Activated CD8-positive, alpha-beta T cell treated with anti-CD3 and anti-CD28 coated beads, Interleukin-2, amount 10 ng/mL, durations not matched to agents 7 days and 5 days (primary cell): ENCODE measurements at regions not wholly inside any gene's neighbourhood (a gene's known extent, or its start where the extent isn't known, plus 50 kb on each side); places are given as distances from the start of the nearest gene placed in this dataset.
"Not testable (repeated sequence)": the region's sequence is repeated elsewhere in the genome, so short reads cannot be mapped to it uniquely, and the experiment has no call there.

Source experiments
- ATAC-seq: fragments of 150-1000 bp; cut with Tn5 transposase; one replicate; pipeline ENCODE4 v1.10.0; 2021; ENCODE audit warnings: moderate library complexity
- CTCF ChIA-PET: fragments of 350-600 bp; sonication (Branson Sonifier 250); formaldehyde crosslinking; loops from one replicate; lab custom pipeline; 2021; ENCODE audit warnings: antibody characterized with exemption; lab: Charles Lee
- POLR2A ChIA-PET: fragments of 350-600 bp; sonication (Branson Sonifier 250); formaldehyde crosslinking; loops from one replicate; lab custom pipeline; 2021; ENCODE audit warnings: antibody characterized with exemption; lab: Charles Lee
- DNase-seq: peaks from one replicate; pipeline ENCODE4 v3.0.0-alpha.2; 2020
- H3K27ac Mint-ChIP-seq: one replicate; pipeline ENCODE4 v1.8.0; 2021; ENCODE audit warnings: mild to moderate bottlenecking, mixed read lengths
- H3K27me3 Mint-ChIP-seq: one replicate; pipeline ENCODE4 v1.8.0; 2021; ENCODE audit warnings: low read depth, mixed read lengths
- H3K36me3 Mint-ChIP-seq: one replicate; pipeline ENCODE4 v1.8.0; 2021; ENCODE audit warnings: low read depth, mixed read lengths
- H3K4me1 Mint-ChIP-seq: one replicate; pipeline ENCODE4 v1.8.0; 2021; ENCODE audit warnings: low read depth, mixed read lengths
- H3K4me3 Mint-ChIP-seq: one replicate; pipeline ENCODE4 v1.8.0; 2021; ENCODE audit warnings: mild to moderate bottlenecking, mixed read lengths
- H3K9me3 Mint-ChIP-seq: one replicate; pipeline ENCODE4 v1.8.0; 2022; ENCODE audit warnings: mixed read lengths; ENCODE audit not compliant: insufficient read depth

GRCh38 chr17:71019699-71020098, 850.4 kb downstream of the KCNJ2 start:
- ATAC-seq (no peak), DNase-seq (no peak)
- H3K27ac Mint-ChIP-seq, result no peak overlapping the region
- no peaks in the 10 kb centered on the region for H3K36me3 Mint-ChIP-seq
- no peaks in the 10 kb centered on the region for H3K27me3 Mint-ChIP-seq
- ChIA-PET POLR2A (no interaction called here), CTCF (no interaction called here)
- peaks cover 8% of the 10 kb centered on the region for H3K9me3 Mint-ChIP-seq
- H3K4me1 Mint-ChIP-seq, result no peaks in the 10 kb centered on the region
- H3K4me3 Mint-ChIP-seq, result no peak overlapping the region

- Mint-ChIP-seq H3K9me3 (peaks cover 5% of the 10 kb centered on the region), H3K4me1 (no peaks in the 10 kb centered on the region), H3K27me3 (no peaks in the 10 kb centered on the region), H3K36me3 (no peaks in the 10 kb centered on the region), H3K4me3 (no peak overlapping the region), H3K27ac (no peak overlapping the region)
- ChIA-PET POLR2A (no interaction called here), CTCF (no interaction called here)
- DNase-seq, result no peak
- ATAC-seq, result no peak
Observed at GRCh38 chr17:71022758-71023157, 853.4 kb downstream of the KCNJ2 start.

- POLR2A ChIA-PET, result no interaction called here
- Mint-ChIP-seq H3K4me3 (no peak overlapping the region), H3K27ac (no peak overlapping the region), H3K36me3 (no peaks in the 10 kb centered on the region), H3K4me1 (no peaks in the 10 kb centered on the region), H3K9me3 (peaks cover 3% of the 10 kb centered on the region), H3K27me3 (no peaks in the 10 kb centered on the region)
- ATAC-seq (no peak), DNase-seq (no peak)
- CTCF ChIA-PET, result no interaction called here
Observed at GRCh38 chr17:71023249-71024030, 854.1 kb downstream of the KCNJ2 start.

- ChIA-PET POLR2A (no interaction called here), CTCF (no interaction called here)
- Mint-ChIP-seq H3K4me1 (no peaks in the 10 kb centered on the region), H3K9me3 (peaks cover 3% of the 10 kb centered on the region), H3K4me3 (no peak overlapping the region), H3K27me3 (no peaks in the 10 kb centered on the region), H3K36me3 (no peaks in the 10 kb centered on the region), H3K27ac (no peak overlapping the region)
- ATAC-seq (no peak), DNase-seq (no peak)
Observed at GRCh38 chr17:71024172-71024571, 854.8 kb downstream of the KCNJ2 start.

- no peaks in the 10 kb centered on the region for H3K4me1 Mint-ChIP-seq
- ChIA-PET CTCF (no interaction called here), POLR2A (no interaction called here)
- H3K27ac Mint-ChIP-seq, result no peak overlapping the region
- no peaks in the 10 kb centered on the region for H3K36me3 Mint-ChIP-seq
- ATAC-seq, result no peak
- DNase-seq, result no peak
- no peaks in the 10 kb centered on the region for H3K27me3 Mint-ChIP-seq
- H3K9me3 Mint-ChIP-seq, result peaks cover 3% of the 10 kb centered on the region
- no peak overlapping the region for H3K4me3 Mint-ChIP-seq
Observed at GRCh38 chr17:71024969-71025368, 855.6 kb downstream of the KCNJ2 start.

GRCh38 chr17:71029246-71029645, 859.9 kb downstream of the KCNJ2 start:
- Mint-ChIP-seq H3K36me3 (no peaks in the 10 kb centered on the region), H3K27me3 (no peaks in the 10 kb centered on the region)
- POLR2A ChIA-PET, result no interaction called here

GRCh38 chr17:71031286-71031685, 862.0 kb downstream of the KCNJ2 start:
- POLR2A ChIA-PET, CTCF ChIA-PET, DNase-seq, H3K36me3 Mint-ChIP-seq, H3K4me3 Mint-ChIP-seq, ATAC-seq, H3K4me1 Mint-ChIP-seq, H3K9me3 Mint-ChIP-seq, H3K27me3 Mint-ChIP-seq, H3K27ac Mint-ChIP-seq: not testable (repeated sequence)

More at GRCh38 chr17:71029246-71029645, 859.9 kb downstream of the KCNJ2 start:
- ATAC-seq (no peak), DNase-seq (no peak)
- Mint-ChIP-seq H3K27ac (no peak overlapping the region), H3K4me3 (no peak overlapping the region), H3K9me3 (peaks cover 8% of the 10 kb centered on the region), H3K4me1 (no peaks in the 10 kb centered on the region)
- CTCF ChIA-PET, result no interaction called here

GRCh38 chr17:71032746-71033273, 863.5 kb downstream of the KCNJ2 start:
- no peak overlapping the region for H3K27ac Mint-ChIP-seq
- H3K36me3 Mint-ChIP-seq, result no peaks in the 10 kb centered on the region
- CTCF ChIA-PET, result no interaction called here
- no peaks in the 10 kb centered on the region for H3K27me3 Mint-ChIP-seq
- H3K4me3 Mint-ChIP-seq, result no peak overlapping the region
- peaks cover 8% of the 10 kb centered on the region for H3K9me3 Mint-ChIP-seq
- POLR2A ChIA-PET, result no interaction called here
- ATAC-seq, result no peak
- H3K4me1 Mint-ChIP-seq, result no peaks in the 10 kb centered on the region
- DNase-seq, result no peak

GRCh38 chr17:71033336-71033735, 864.0 kb downstream of the KCNJ2 start:
- no peaks in the 10 kb centered on the region for H3K4me1 Mint-ChIP-seq
- DNase-seq, result no peak
- H3K27ac Mint-ChIP-seq, result no peak overlapping the region
- ChIA-PET CTCF (no interaction called here), POLR2A (no interaction called here)
- no peak overlapping the region for H3K4me3 Mint-ChIP-seq
- peaks cover 5% of the 10 kb centered on the region for H3K9me3 Mint-ChIP-seq
- ATAC-seq, result no peak
- no peaks in the 10 kb centered on the region for H3K27me3 Mint-ChIP-seq
- H3K36me3 Mint-ChIP-seq, result no peaks in the 10 kb centered on the region

GRCh38 chr17:71035226-71035625, 865.9 kb downstream of the KCNJ2 start:
- ChIA-PET CTCF (no interaction called here), POLR2A (no interaction called here)
- ATAC-seq (no peak), DNase-seq (no peak)
- no peak overlapping the region for H3K27ac Mint-ChIP-seq
- no peak overlapping the region for H3K4me3 Mint-ChIP-seq
- H3K4me1 Mint-ChIP-seq, result no peaks in the 10 kb centered on the region
- no peaks in the 10 kb centered on the region for H3K27me3 Mint-ChIP-seq
- H3K36me3 Mint-ChIP-seq, result no peaks in the 10 kb centered on the region
- peaks cover 10% of the 10 kb centered on the region for H3K9me3 Mint-ChIP-seq

GRCh38 chr17:71037386-71037785, 868.1 kb downstream of the KCNJ2 start:
- no peak for ATAC-seq
- Mint-ChIP-seq H3K36me3 (no peaks in the 10 kb centered on the region), H3K4me3 (no peak overlapping the region), H3K9me3 (peaks cover 5% of the 10 kb centered on the region), H3K27me3 (no peaks in the 10 kb centered on the region), H3K4me1 (no peaks in the 10 kb centered on the region), H3K27ac (no peak overlapping the region)
- DNase-seq, result no peak
- ChIA-PET CTCF (no interaction called here), POLR2A (no interaction called here)

- Mint-ChIP-seq H3K4me1 (no peaks in the 10 kb centered on the region), H3K4me3 (no peak overlapping the region)
- POLR2A ChIA-PET, result no interaction called here
Observed at GRCh38 chr17:71039391-71039790, 870.1 kb downstream of the KCNJ2 start.

More at GRCh38 chr17:71039391-71039790, 870.1 kb downstream of the KCNJ2 start:
- DNase-seq (no peak), ATAC-seq (no peak)
- CTCF ChIA-PET, result no interaction called here
- no peak overlapping the region for H3K27ac Mint-ChIP-seq
- no peaks in the 10 kb centered on the region for H3K27me3 Mint-ChIP-seq
- H3K36me3 Mint-ChIP-seq, result no peaks in the 10 kb centered on the region
- H3K9me3 Mint-ChIP-seq, result peaks cover 5% of the 10 kb centered on the region
